GM19025 (cell line): ENCODE measurements at regions not wholly inside any gene's neighbourhood (a gene's known extent, or its start where the extent isn't known, plus 50 kb on each side); places are given as distances from the start of the nearest gene placed in this dataset.
"Not testable (repeated sequence)": the region's sequence is repeated elsewhere in the genome, so short reads cannot be mapped to it uniquely, and the experiment has no call there.

Experiments used
- ATAC-seq: cut with Tn5 transposase; IDR thresholded peaks from one replicate; pipeline ENCODE4 v1.9.1; 2021; ENCODE audit warnings: mild to moderate bottlenecking, low read depth, moderate library complexity; ENCODE audit not compliant: unreplicated experiment

DNA sequence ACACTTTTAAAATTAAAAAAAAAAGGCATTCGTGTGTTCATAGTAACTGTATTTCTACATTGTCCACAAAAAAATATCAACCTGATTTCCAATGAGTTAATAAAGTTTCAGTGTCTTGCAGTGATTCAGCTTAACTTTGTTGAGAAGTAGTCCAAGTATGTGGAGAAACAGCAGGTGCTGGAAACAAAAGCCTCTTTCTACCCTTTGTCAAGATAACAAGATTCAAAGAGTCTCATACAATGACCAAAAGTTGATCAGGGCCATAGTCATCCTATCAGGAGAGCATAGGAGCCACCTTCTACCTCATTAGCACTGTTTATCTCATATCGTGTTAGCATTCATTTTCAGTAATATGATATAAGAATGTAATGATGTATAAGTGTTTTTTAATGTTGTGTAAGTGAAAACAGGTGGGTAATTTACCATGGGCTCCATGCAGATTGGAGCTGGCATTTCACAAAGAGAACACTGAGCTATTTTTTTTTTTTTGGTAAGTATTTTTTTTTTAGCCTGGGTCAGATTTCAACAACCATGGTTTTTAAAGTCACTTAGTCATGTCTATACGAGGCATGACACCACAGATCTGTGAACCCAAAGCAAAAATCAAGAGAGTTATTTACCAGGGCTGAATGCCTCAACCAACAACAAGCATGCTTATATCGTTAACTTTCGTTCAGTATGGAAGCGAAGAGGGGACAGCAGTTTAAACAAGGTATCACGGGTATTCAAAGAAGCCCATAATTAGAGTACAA lies 165.0 kb upstream of the ZNF521 start:
- ATAC-seq: no peak

- ATAC-seq: no peak
Observed at GRCh38 chr18:25516121-25516520, 164.2 kb upstream of the ZNF521 start.

DNA sequence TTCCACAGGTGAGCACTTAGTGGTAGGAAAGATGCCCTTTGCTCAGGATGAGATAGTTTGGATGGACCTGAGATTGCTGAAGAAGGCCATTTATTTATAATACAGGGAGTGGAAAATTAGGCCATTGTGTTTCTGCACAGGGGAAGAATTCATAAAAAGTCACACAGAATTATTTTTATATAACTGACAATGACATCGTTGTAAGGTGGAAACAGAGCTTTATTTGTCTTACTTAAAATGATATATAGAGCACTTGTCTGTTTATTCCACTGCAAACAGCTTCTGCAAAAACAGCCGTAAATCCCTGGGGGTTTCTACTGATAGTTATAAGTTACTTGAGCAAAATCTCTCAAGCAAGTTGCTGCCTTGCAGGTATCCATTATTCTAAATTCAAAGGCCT lies 158.1 kb upstream of the ZNF521 start:
- no peak for ATAC-seq

DNA sequence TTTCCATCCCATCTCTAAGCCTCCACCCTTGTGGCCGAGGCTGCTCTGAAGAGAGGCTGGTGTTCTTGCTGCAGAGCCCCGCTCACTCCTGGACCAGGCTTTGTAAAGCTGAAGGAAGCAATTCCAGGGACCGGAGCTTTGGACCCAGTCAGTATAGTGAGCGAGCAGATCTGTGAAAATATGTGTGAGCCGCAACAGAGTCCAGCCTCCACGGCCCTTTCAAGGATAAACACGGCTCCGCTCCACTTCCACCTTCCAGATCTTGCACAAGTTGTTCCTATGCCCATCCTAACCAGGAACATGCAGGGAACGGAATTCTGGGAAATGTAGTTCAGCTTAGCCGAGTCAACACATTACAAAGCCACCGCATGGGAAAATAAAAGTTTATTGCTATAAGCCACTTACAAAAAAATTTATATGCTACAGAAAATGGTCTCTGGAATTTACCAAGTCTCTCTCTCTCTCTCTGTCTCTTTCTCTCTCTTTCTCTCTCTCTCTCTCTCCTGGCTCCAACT lies 151.7 kb upstream of the ZNF521 start:
- ATAC-seq: no peak

DNA sequence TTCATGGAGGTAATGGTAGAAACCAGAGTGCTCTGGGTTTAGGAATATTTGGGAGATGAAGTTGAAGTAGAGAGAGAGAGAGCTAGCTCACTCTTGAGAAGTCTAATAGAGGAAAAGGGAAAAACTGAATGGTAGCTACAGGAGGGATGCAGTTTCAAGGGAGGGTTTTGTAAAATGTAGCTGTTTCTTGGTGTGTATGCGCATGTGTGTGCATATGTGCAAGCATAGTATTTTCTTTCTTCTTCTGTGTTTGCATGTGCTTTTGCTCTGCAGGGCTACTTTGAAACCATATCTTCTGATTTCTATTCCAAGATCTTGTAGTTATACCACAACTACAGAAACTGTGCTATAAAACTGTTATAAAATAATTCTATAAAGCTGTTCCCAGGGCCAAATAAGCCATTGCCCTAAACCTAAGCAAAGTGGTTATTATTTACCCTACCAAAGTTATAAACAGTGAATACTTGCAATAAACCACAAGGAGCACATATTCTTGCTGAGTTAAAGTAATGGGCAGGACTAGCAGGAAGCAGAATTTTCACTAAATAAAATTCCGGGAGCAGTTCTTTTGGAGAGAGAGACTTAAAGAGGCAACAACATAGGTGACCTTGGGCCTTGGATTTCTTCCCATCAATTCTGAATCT lies 145.3 kb upstream of the ZNF521 start:
- no peak for ATAC-seq

GRCh38 chr18:25496544-25496943 lies 144.6 kb upstream of the ZNF521 start:
- ATAC-seq: no peak

- ATAC-seq: no peak
Observed at GRCh38 chr18:25495606-25496005, 143.6 kb upstream of the ZNF521 start.

- ATAC-seq: no peak
Observed at GRCh38 chr18:25494888-25495287, 142.9 kb upstream of the ZNF521 start.

- ATAC-seq: no peak
Observed at GRCh38 chr18:25493401-25493800, 141.4 kb upstream of the ZNF521 start.

GRCh38 chr18:25490316-25490715 lies 138.3 kb upstream of the ZNF521 start:
- no peak for ATAC-seq

GRCh38 chr18:25473008-25473407 lies 121.0 kb upstream of the ZNF521 start:
- ATAC-seq: no peak

GRCh38 chr18:25470756-25471524 lies 119.0 kb upstream of the ZNF521 start:
- ATAC-seq: not testable (repeated sequence)

GRCh38 chr18:25470062-25470461 lies 118.1 kb upstream of the ZNF521 start:
- no peak for ATAC-seq

GRCh38 chr18:25469489-25469888 lies 117.5 kb upstream of the ZNF521 start:
- ATAC-seq: no peak

DNA sequence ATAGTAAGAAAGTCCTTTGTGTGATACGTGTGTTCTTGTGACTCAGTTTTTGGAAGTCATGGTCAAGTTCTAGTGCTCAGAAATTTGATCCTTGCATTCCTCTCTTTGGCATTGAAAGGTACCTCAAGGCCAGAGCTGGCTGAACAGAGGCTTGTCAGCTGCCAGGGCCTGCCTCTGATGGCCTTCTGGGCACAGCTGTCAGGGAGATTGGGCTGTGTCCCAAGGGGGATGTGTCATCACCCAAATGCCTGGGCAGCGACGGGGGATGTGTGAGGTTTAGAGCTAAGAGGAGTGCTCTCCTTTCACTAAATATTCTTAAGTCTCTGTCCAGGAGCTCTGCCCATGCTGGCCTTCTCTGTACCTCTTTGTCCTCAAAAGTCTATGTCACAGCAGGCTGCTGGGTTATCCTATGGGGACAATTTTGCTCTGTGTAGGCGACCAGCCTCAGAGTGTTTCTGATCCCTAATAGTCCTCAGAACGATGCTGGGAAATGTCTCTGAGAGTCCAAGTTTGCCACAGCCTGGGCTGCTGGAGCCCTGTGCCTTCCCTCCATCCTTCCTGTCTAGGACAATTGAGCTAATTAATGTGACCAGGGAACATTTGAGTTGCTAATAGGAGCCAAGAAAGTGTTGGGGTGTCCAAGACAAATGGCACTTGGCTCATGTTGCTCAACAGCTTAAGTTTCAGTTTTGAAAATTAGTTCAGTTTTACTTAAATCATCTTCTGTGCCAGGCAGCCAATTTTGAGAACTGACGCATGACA lies 115.4 kb upstream of the ZNF521 start:
- no peak for ATAC-seq

DNA sequence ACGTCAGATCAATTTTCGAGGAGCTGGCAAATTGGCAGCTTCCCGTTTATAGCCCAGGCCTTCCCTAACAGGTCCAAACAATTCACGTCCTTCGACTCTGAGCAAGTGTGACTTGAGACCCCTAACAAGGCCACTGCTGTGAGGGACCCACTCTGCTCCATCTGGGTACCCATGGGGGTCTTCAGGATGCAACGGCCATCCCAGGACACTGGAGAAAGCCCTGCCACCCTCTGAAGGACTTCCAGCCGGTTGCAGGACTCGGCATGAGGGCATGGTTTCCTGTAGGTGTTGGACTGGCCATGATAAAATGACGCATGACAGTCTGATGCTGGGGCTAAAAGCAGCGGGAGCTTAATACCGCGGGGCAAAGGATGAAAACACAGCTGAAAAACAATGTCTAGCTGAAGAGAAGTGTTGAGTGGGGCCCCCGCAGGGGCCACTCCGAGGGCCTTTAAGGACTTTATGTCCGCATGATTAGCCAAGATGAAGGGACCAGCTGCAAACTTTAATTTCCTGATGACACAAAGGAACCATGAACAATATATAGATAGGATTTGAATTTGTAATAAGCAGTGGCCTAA lies 113.3 kb upstream of the ZNF521 start:
- no peak for ATAC-seq

DNA sequence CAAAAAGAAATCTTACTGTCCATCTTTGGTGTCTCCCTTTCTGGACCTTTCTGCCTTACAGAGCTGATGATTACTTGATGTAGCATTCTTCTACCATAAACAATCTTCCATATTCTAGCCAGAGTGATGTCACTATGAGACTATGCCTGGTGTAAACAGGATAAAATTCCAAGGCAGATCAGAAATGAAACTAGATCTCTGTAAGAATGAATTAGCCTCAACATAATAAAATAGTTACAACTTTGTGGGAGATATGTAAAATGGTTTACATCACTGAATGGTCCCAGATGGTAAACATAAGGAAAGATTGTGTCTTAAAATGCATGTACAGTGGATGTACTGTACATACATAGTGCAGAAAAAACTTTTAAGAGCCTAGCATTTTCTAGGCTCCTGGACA lies 112.3 kb upstream of the ZNF521 start:
- no peak for ATAC-seq

DNA sequence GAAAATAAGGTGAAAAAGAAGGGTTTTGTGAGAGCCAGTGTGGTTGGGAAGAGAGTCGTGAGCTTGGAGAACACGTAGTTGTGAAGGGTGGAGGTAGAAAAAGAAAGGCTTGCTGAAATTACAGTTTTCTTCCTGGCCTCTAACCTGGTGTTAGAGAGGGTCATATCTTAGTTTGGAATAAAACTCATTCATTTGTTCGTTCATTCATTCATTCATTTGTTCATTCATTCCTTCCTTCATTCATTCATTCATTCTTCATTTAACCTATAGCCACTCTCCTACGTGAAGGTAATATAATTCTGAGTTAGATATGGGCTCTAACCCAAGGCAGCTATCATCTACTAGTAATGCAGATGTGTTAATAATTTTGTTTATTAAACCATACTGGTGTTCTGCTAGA lies 111.8 kb upstream of the ZNF521 start:
- ATAC-seq: no peak

DNA sequence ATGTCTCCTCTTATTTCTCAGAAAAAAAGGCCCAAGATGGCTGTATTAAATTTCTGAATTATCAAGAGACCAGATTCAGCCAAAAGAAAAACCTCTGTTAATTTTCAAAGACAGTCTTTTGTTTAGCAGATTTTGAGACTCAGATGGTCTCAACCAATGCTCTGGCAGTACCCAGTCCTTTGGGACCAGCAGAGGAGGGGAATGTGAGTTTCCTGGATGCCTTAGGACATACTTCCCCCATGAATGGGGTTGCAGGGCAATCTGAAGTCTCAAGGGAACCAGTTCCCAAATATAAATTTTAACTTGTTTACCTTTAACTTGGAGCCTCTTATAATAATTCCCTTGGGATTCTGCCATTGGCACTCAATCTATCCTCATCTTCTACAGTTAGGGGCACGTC lies 107.8 kb upstream of the ZNF521 start:
- no peak for ATAC-seq

DNA sequence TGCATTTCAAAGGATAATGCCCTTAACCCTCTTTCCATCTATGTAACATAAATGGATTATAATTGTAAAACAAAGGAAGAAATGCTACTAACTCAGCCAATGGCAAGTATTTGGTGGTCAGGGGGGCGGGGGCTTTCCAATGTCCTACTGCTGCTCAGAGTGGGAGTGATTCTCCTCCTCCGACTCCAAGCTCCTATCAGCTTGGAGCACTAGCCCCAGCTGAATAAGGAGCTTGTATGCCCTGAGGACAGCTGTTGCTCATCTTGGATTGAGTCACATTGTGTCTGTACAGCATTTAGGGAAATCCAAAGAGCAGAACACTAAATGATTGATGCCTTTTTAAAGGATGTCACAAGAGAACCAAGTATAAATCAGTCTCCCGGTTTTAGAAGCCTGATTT lies 105.6 kb upstream of the ZNF521 start:
- ATAC-seq: no peak
